SK-N-MC (cell line): ENCODE measurements at regions not wholly inside any gene's neighbourhood (a gene's known extent, or its start where the extent isn't known, plus 50 kb on each side); places are given as distances from the start of the nearest gene placed in this dataset.

Experiments used
- EZH2 ChIP-seq: fragments of 200-600 bp; sonication (generic); IDR thresholded peaks from one replicate; pipeline ENCODE4 v1.6.1; 2017; ENCODE audit warnings: antibody characterized with exemption
- POLR2AphosphoS5 ChIP-seq: IDR thresholded peaks from 2 replicates; pipeline ENCODE4 v1.6.1; 2012; ENCODE audit warnings: mild to moderate bottlenecking, low read depth, low read length, borderline replicate concordance

DNA sequence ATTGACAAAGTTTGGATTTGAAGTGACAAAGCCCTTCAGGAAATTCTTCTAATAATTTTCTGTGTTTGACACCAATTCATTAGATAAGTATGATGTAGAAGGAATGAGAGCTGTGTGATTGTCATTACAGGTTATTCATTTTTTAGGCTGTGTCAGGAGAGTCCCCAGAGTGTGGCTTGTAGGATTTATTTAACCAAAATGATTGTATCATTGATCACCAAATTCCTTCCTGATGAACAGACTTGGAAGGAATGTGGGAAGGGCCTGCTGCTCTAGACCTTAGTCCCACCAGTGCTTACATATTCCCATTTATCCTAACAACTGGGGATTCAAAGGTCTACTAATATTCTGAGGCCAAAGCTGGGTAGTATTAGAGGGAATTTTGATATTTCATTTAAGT is 383.3 kb upstream of the KAZN start:
- no peak for TF ChIP-seq EZH2
- TF ChIP-seq POLR2AphosphoS5, result no peak
